Activated T-cell treated with anti-CD3 and anti-CD28 coated beads, Interleukin-2, amount 50 U/mL, for 72 hours (primary cell): ENCODE measurements at regions not wholly inside any gene's neighbourhood (a gene's known extent, or its start where the extent isn't known, plus 50 kb on each side); places are given as distances from the start of the nearest gene placed in this dataset.
"Not testable (repeated sequence)": the region's sequence is repeated elsewhere in the genome, so short reads cannot be mapped to it uniquely, and the experiment has no call there.

Source experiments
- ATAC-seq, 2 donors: fragments of 150-1000 bp; cut with Tn5 transposase; replicated peaks in 1 of 2; 2 replicates each; pipeline ENCODE4 v1.10.0; 2021; ENCODE audit warnings: moderate library complexity in 2 of 2, mild to moderate bottlenecking in 1 of 2
- DNase-seq, 2 donors: peaks; one replicate each; pipeline ENCODE4 v3.0.0; 2021 to 2022; ENCODE audit warnings: mixed read lengths in 1 of 2
- H3K27ac Mint-ChIP-seq: one replicate; pipeline ENCODE4 v1.8.0; 2022; ENCODE audit warnings: mild to moderate bottlenecking, moderate library complexity, mixed read lengths
- H3K27me3 Mint-ChIP-seq: one replicate; pipeline ENCODE4 v1.8.0; 2022; ENCODE audit warnings: low read depth, mixed read lengths
- H3K36me3 Mint-ChIP-seq, 2 donors: one replicate each; pipeline ENCODE4 v1.8.0; 2022; ENCODE audit warnings: mixed read lengths in 2 of 2, mild to moderate bottlenecking in 1 of 2; ENCODE audit not compliant: insufficient read depth in 2 of 2
- H3K4me1 Mint-ChIP-seq: one replicate; pipeline ENCODE4 v1.8.0; 2022; ENCODE audit warnings: low read depth, mixed read lengths
- H3K4me3 Mint-ChIP-seq, 2 donors: one replicate each; pipeline ENCODE4 v1.8.0; 2022; ENCODE audit warnings: mild to moderate bottlenecking in 2 of 2, mixed read lengths in 2 of 2, moderate library complexity in 2 of 2
- H3K9me3 Mint-ChIP-seq, 2 donors: one replicate each; pipeline ENCODE4 v1.8.0; 2022; ENCODE audit warnings: mixed read lengths in 2 of 2

DNA sequence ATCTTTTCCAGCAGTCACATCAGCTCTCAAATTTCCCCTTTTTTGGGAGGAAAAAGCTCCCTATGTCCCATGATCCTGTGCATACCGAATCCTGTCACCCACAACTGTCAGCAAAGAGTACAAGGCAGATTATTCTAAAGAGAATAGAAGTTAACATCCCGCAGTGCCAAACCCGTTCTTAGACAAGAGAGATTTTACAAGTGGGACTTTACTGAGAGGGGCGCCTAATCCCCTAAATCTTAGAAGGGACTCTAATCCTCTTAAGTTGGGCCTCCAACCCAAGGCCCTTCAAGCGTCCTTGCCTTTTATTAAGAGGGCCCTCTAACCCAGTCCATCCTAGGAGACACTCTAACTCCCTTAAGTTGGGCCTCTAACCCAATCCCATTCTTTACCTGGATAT is 193.9 kb downstream of the CPXCR1 start:
- DNase-seq, result no peak
- Mint-ChIP-seq H3K27me3 (no peaks in the 10 kb centered on the region), H3K4me1 (no peaks in the 10 kb centered on the region), H3K36me3 (no peaks in the 10 kb centered on the region), H3K9me3 (peaks cover 0 to 2% of the 10 kb centered on the region in 2 donors), H3K4me3 (no peak overlapping the region), H3K27ac (no peak overlapping the region)
- no peak for ATAC-seq

DNA sequence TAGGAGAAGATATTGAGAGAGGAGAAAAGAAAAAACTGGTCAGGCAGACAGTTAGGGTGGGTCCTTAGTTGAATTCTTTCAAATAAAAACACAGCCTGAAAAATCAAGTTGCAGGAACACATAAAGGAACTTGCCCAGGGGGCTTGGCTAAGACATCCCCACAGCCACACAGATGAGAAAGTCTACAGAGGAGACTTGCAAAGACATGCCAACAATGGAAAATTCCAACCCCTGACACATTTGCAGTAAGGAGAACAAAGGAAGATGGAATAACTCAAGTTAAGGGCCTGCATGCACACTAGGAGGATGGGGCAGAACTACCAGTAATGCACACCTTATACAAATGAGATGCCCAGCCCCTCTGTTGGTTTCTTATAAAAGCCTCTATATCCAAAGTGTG is 197.6 kb downstream of the CPXCR1 start:
- Mint-ChIP-seq H3K27ac (no peak overlapping the region), H3K4me1 (no peaks in the 10 kb centered on the region), H3K4me3 (no peak overlapping the region), H3K27me3 (no peaks in the 10 kb centered on the region), H3K9me3 (peaks cover 2% of the 10 kb centered on the region in 2 donors), H3K36me3 (no peaks in the 10 kb centered on the region)
- DNase-seq (no peak), ATAC-seq (no peak)

DNA sequence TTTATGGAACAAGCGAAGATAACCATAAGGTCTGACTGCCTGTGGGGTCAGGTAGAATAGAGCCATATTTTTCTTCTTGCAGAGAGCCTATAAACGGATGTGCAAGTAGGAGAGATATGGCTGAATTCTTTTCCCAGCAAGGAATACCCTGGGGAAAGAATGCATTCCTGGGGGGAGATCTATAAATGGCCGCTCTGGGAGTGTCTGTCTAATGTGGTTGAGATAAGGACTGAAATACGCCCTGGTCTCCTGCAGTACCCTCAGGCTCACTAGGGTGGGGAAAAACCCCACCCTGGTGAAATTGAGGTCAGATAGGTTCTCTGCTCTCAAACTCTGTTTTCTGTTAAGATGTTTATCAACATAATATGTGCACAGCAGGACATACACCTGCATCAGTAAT is 209.0 kb downstream of the CPXCR1 start:
- H3K27ac Mint-ChIP-seq, H3K4me3 Mint-ChIP-seq, ATAC-seq, H3K36me3 Mint-ChIP-seq, H3K4me1 Mint-ChIP-seq, DNase-seq, H3K27me3 Mint-ChIP-seq, H3K9me3 Mint-ChIP-seq: not testable (repeated sequence)

DNA sequence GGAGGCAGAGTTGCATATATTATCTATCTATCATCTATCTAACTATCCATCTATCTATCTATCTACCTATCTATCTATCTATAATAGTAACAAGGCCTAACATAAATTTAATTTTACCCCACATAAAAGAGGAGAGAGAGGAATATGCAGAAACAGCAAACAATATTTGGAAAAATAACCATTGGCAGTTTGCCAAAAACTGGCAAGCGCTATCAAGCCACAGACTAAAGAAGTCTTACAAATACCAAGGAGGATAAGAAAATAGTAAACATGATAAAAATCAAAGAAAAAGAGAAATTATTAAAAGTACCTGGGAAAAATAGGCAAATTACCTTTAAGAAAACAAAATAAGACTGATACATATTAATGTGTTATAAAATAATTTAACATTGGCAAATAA is 230.8 kb downstream of the CPXCR1 start:
- DNase-seq (no peak), ATAC-seq (no peak)
- no peak overlapping the region for H3K27ac Mint-ChIP-seq
- H3K4me1 Mint-ChIP-seq, result no peaks in the 10 kb centered on the region
- no peaks in the 10 kb centered on the region for H3K36me3 Mint-ChIP-seq
- H3K27me3 Mint-ChIP-seq, result no peaks in the 10 kb centered on the region
- no peak overlapping the region for H3K4me3 Mint-ChIP-seq
- no peaks in the 10 kb centered on the region for H3K9me3 Mint-ChIP-seq

DNA sequence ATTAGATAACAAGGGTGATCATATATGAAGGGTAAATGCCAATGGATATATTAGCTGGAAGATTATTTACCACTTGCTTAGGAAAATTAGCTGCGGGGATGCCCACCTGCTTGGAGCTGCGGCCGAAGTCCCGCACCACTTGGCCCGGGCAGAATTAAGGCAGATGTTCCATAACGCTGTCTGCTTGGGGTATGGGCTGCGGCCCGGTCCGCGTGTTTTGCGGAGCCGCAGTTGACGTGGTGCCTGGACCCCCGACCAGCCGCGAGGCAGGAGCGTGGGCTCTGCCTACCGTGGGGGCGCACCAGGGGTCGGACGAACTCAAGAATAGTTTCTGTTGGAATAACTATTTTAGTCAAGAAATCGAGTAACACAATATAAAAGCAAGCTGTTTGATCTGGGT is 235.2 kb downstream of the CPXCR1 start:
- H3K9me3 Mint-ChIP-seq, result no peaks in the 10 kb centered on the region
- no peak overlapping the region for H3K27ac Mint-ChIP-seq
- ATAC-seq (no peak), DNase-seq (no peak)
- H3K4me1 Mint-ChIP-seq, result no peaks in the 10 kb centered on the region
- no peaks in the 10 kb centered on the region for H3K36me3 Mint-ChIP-seq
- H3K4me3 Mint-ChIP-seq, result no peak overlapping the region
- H3K27me3 Mint-ChIP-seq, result peaks cover 6% of the 10 kb centered on the region

DNA sequence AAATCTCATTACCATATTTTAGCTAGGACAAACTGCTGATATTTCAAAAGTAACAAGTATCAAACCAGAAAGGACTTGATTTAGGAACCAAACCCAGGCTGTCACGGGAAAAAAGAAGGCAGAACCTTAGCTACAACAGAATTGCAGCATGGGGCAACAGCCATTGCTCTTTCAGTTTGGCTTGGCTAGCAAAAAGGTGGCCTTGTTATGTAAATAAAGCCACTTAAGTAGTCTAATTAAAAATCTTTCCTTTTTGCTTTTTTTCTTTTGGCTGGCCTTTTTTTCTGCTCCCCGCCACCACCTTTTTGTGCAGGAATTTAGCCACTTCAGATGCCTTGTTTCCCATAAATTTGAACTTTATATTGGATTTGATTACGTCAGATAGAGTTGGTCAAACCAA is 235.9 kb downstream of the CPXCR1 start:
- Mint-ChIP-seq H3K4me1 (no peaks in the 10 kb centered on the region), H3K27me3 (peaks cover 6% of the 10 kb centered on the region)

DNA sequence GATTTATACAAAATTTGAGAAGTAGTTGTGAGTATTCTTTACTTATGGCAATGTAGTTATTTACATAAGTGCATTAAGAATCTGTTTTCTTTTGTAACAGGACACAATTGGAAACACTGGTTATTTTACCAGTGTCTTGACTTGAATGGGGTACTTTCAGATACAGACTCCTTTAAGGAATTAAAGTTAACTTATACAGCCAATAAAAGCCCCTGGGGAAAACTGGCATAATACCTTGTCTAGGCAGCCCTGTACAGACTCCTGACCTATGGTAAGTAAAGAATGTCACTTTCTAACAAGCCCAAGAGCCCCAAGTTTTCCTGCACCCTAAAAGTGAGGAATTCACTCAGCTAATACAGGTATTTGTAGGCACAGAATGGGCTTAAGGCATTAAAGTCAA is 241.8 kb downstream of the CPXCR1 start:
- no peak overlapping the region for H3K4me3 Mint-ChIP-seq
- no peaks in the 10 kb centered on the region for H3K36me3 Mint-ChIP-seq
- no peaks in the 10 kb centered on the region for H3K4me1 Mint-ChIP-seq
- H3K9me3 Mint-ChIP-seq, result no peaks in the 10 kb centered on the region
- ATAC-seq (no peak), DNase-seq (no peak)
- no peak overlapping the region for H3K27ac Mint-ChIP-seq
- peaks cover 6% of the 10 kb centered on the region for H3K27me3 Mint-ChIP-seq

More for the DNA sequence above, 235.9 kb downstream of the CPXCR1 start:
- ATAC-seq (no peak), DNase-seq (no peak)
- H3K9me3 Mint-ChIP-seq, result no peaks in the 10 kb centered on the region
- no peaks in the 10 kb centered on the region for H3K36me3 Mint-ChIP-seq
- no peak overlapping the region for H3K4me3 Mint-ChIP-seq
- H3K27ac Mint-ChIP-seq, result no peak overlapping the region

DNA sequence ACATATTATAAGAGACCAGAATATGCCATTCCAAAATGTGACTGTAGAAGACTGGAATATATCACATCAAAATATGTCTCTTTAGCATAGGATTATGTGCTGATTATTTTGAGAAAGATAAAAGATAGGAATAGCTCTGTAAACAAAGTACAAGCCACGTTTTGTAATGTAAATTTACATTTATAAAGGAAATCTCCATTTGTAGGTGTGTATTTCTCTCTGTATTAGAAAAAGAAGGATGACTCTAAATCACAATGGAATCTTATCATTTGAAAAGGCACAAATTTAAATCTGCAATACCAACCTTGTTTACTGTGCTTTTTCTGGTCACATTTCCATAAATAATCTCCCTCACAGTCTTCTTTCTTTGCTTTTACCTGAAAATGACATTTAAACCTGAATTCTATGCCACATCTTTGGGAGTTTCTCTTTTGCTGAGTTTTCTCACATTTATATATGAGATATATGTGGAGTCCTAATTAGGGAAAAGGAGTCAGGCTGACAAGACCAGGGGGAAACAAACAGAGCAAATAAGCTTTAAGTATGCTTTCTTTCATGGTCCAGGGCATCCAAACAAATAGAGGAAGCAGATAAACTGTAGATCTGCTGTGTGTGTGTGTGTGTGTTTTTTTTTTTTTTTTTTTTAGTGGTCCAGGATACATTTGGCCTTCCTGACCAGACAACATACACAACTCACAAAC is 244.0 kb downstream of the CPXCR1 start:
- no peak overlapping the region for H3K4me3 Mint-ChIP-seq
- no peaks in the 10 kb centered on the region for H3K27me3 Mint-ChIP-seq
- peaks cover 0 to 3% of the 10 kb centered on the region in 2 donors for H3K9me3 Mint-ChIP-seq
- no peak overlapping the region for H3K27ac Mint-ChIP-seq
- ATAC-seq (no peak), DNase-seq (no peak)
- H3K4me1 Mint-ChIP-seq, result no peaks in the 10 kb centered on the region
- H3K36me3 Mint-ChIP-seq, result no peaks in the 10 kb centered on the region

DNA sequence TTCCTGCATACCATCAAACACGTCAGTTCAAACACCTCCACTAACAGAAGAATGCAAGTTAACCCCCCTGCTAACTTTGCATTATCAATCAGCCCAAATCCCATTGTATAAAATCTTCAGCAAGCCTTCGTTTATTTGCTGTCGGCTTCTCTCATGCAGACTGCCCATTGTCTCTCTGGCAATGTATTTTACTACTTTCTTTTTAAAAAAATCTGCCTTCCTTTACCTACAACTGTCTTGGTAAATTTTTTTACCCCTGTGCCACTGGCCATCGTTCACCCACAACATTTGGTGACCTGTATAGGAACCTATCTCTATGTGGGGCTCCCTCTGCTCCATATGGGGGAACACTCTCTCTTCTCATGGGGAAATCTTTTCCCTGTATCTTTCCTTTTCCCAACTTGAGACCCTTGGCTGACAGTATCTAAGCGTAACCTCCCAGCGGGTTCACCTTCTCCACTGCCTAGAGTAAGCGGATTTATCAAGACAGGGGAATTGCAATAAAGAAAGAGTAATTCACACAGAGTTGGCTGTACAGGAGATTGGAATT is 244.6 kb downstream of the CPXCR1 start:
- DNase-seq, result no peak
- Mint-ChIP-seq H3K27ac (no peak overlapping the region), H3K27me3 (no peaks in the 10 kb centered on the region), H3K4me1 (no peaks in the 10 kb centered on the region), H3K36me3 (no peaks in the 10 kb centered on the region), H3K4me3 (no peak overlapping the region), H3K9me3 (peaks cover 0 to 3% of the 10 kb centered on the region in 2 donors)
- ATAC-seq, result no peak

DNA sequence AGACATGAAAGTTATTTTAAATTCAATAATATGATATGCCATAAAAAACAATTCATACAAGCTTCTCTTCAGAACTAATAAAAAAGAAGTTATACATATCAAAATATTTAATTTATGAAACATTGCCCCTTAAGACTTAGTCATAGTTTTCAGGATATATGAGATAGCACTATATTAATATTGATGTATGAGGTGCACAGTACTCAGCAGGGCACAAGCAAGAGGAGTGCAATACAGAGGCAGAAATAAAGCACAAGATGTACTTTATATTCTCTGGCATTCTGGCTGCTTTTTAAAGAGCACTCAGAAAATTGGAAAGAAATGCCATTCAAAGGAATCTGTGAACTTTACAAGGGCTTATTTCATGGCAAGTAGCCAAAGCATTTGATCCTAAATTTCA is 274.9 kb downstream of the CPXCR1 start:
- Mint-ChIP-seq H3K9me3 (peaks cover 2 to 4% of the 10 kb centered on the region in 2 donors), H3K4me3 (no peak overlapping the region), H3K27ac (no peak overlapping the region), H3K27me3 (no peaks in the 10 kb centered on the region), H3K4me1 (no peaks in the 10 kb centered on the region), H3K36me3 (no peaks in the 10 kb centered on the region)
- no peak for ATAC-seq
- DNase-seq, result no peak

DNA sequence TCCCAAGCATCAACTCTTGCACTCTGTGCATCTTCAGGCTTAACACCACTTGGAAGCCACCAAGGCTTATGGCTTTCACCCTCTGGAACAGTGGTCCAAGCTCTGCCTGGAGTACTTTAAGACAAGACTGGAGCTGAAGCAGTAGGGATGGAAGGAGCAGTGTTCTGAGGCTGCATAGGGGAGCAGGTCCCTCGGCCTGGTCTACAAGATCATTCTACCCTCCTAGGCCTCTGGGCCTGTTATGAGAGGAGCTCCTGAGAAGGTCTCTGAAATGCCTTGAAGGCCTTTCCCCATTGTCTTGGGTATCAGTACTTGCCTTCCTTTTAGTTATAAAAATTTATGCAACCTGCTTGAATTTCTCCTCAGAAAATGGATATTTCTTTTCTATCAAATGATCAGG is 286.7 kb downstream of the CPXCR1 start:
- Mint-ChIP-seq H3K4me1 (no peaks in the 10 kb centered on the region), H3K9me3 (peaks cover 5 to 6% of the 10 kb centered on the region in 2 donors), H3K27me3 (peaks cover 6% of the 10 kb centered on the region), H3K36me3 (no peaks in the 10 kb centered on the region), H3K27ac (no peak overlapping the region), H3K4me3 (no peak overlapping the region)
- DNase-seq, result no peak
- ATAC-seq, result no peak

DNA sequence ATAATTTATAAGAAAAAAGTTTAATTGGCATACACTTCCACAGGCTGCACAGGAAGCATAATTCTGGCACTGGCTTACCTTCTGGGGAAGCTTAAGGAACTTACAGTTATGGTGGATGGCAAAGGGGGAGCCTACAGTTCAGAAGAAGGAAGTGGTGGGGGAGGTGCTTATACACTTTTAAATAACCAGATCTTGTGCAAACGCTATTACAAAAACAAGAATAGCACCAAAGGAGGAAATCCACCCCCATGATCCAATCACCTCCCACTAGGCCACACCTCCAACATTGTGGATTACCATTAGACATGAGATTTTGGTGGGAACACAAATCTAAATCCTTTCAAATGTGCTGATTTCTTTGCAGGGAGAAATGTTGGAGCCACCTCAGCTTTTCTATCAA is 287.7 kb downstream of the CPXCR1 start:
- ATAC-seq (no peak), DNase-seq (no peak)
- peaks cover 3 to 5% of the 10 kb centered on the region in 2 donors for H3K9me3 Mint-ChIP-seq
- no peak overlapping the region for H3K27ac Mint-ChIP-seq
- peaks cover 6% of the 10 kb centered on the region for H3K27me3 Mint-ChIP-seq
- no peaks in the 10 kb centered on the region for H3K36me3 Mint-ChIP-seq
- H3K4me1 Mint-ChIP-seq, result no peaks in the 10 kb centered on the region
- H3K4me3 Mint-ChIP-seq, result no peak overlapping the region

DNA sequence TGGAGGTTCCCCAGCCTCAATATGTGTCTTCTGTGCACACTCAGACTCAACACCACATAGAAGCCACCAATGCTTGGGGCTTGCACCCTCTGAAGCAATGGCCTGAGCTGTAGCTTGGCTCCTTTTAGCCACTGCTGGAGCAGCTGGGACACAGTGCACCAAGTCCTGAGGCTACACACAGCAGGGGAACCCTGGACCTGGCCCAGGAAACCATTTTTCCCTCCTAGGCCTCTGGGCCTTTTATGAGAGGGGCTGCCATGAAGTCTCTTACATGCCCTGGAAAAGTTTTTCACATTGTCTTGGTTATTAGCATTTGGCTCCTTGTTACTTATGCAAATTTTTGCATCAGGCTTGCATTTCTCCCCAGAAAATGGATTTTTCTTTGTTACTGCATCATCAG is 306.2 kb downstream of the CPXCR1 start:
- Mint-ChIP-seq H3K27me3 (peaks cover 12% of the 10 kb centered on the region), H3K36me3 (no peaks in the 10 kb centered on the region)

DNA sequence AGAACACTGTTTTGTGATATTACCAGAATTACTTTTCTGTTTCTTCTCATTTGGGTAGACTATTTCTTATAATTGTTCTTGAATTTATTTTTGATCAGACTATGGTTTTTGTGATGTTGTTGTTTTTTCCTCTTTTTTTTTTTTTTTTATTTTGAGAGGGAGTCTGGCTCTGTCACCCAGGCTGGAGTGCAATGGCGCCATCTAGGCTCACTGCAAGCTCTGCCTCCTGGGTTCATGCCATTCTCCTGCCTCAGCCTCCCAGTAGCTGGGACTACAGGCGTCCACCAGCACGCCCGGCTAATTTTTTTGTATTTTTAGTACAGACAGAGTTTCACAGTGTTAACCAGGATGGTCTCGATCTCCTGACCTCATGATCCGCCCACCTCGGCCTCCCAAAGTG is 352.6 kb downstream of the CPXCR1 start:
- not testable (repeated sequence) for H3K4me3 Mint-ChIP-seq, H3K4me1 Mint-ChIP-seq, H3K36me3 Mint-ChIP-seq, ATAC-seq, H3K27me3 Mint-ChIP-seq, DNase-seq, H3K9me3 Mint-ChIP-seq, H3K27ac Mint-ChIP-seq

More for the DNA sequence above, 306.2 kb downstream of the CPXCR1 start:
- Mint-ChIP-seq H3K4me3 (no peak overlapping the region), H3K27ac (no peak overlapping the region), H3K9me3 (peaks cover 3 to 12% of the 10 kb centered on the region in 2 donors), H3K4me1 (no peaks in the 10 kb centered on the region)
- no peak for DNase-seq
- no peak for ATAC-seq
